GM12875 (cell line): ENCODE measurements at regions not wholly inside any gene's neighbourhood (a gene's known extent, or its start where the extent isn't known, plus 50 kb on each side); places are given as distances from the start of the nearest gene placed in this dataset.

ENCODE experiments used
- H3K4me3 ChIP-seq: one replicate; pipeline ENCODE4 v1.5.1; 2011; ENCODE audit warnings: low read depth, low read length, control low read depth
- CTCF ChIP-seq: IDR thresholded peaks from 2 replicates; pipeline ENCODE4 v1.5.1; 2011; ENCODE audit warnings: low read depth, mild to moderate bottlenecking, control low read depth, inconsistent platforms, low read length, moderate library complexity, borderline replicate concordance; ENCODE audit not compliant: insufficient read depth

- H3K4me3 ChIP-seq = no peak overlapping the region
- no peak for TF ChIP-seq CTCF
These were observed 344.4 kb upstream of the ASIC2 start for GRCh38 chr17:33637534-33637933.

- no peak overlapping the region for H3K4me3 ChIP-seq
- TF ChIP-seq CTCF = no peak
These were observed 346.2 kb upstream of the ASIC2 start for GRCh38 chr17:33639103-33639880.

- no peak overlapping the region for H3K4me3 ChIP-seq
These were observed 347.5 kb upstream of the ASIC2 start for GRCh38 chr17:33640629-33641028.

GRCh38 chr17:33642002-33642401, 348.9 kb upstream of the ASIC2 start:
- peak; percentile 42; the same call in 1 of the 2 replicates for TF ChIP-seq CTCF

More at GRCh38 chr17:33640629-33641028, 347.5 kb upstream of the ASIC2 start:
- no peak for TF ChIP-seq CTCF

GRCh38 chr17:33647956-33648355, 354.9 kb upstream of the ASIC2 start:
- H3K4me3 ChIP-seq = no peak overlapping the region
- peak; percentile 62; the same call in 1 of the 2 replicates for TF ChIP-seq CTCF

More at GRCh38 chr17:33642002-33642401, 348.9 kb upstream of the ASIC2 start:
- no peak overlapping the region for H3K4me3 ChIP-seq

- no peak overlapping the region for H3K4me3 ChIP-seq
- TF ChIP-seq CTCF = no peak
These were observed 357.2 kb upstream of the ASIC2 start for GRCh38 chr17:33650304-33650703.

GRCh38 chr17:33651686-33652085, 358.6 kb upstream of the ASIC2 start:
- H3K4me3 ChIP-seq = no peak overlapping the region
- no peak for TF ChIP-seq CTCF
